GM18517 (cell line): ENCODE measurements at regions not wholly inside any gene's neighbourhood (a gene's known extent, or its start where the extent isn't known, plus 50 kb on each side); places are given as distances from the start of the nearest gene placed in this dataset.
"Not testable (repeated sequence)": the region's sequence is repeated elsewhere in the genome, so short reads cannot be mapped to it uniquely, and the experiment has no call there.

ENCODE experiments used
- ATAC-seq: cut with Tn5 transposase; IDR thresholded peaks from one replicate; pipeline ENCODE4 v1.9.1; 2021; ENCODE audit warnings: mild to moderate bottlenecking, moderate library complexity; ENCODE audit not compliant: unreplicated experiment

GRCh38 chr2:53064154-53064553, 703.5 kb upstream of the CHAC2 start:
- no peak for ATAC-seq

GRCh38 chr2:53058526-53058925, 709.1 kb upstream of the CHAC2 start:
- ATAC-seq = no peak

- ATAC-seq = no peak
Measured at GRCh38 chr2:53053937-53054336, 713.7 kb upstream of the CHAC2 start.

GRCh38 chr2:53051157-53051556, 716.4 kb upstream of the CHAC2 start:
- ATAC-seq = no peak

- no peak for ATAC-seq
Measured at GRCh38 chr2:53040536-53041229, 726.9 kb upstream of the CHAC2 start.

- no peak for ATAC-seq
Measured at GRCh38 chr2:53036196-53036595, 731.4 kb upstream of the CHAC2 start.

- ATAC-seq = no peak
Measured at GRCh38 chr2:53035153-53035552, 732.5 kb upstream of the CHAC2 start.

GRCh38 chr2:53033411-53033810, 734.2 kb upstream of the CHAC2 start:
- ATAC-seq = no peak

- ATAC-seq = no peak
Measured at GRCh38 chr2:53028746-53029423, 738.7 kb upstream of the CHAC2 start.

GRCh38 chr2:53028225-53028624, 739.4 kb upstream of the CHAC2 start:
- ATAC-seq = no peak

GRCh38 chr2:53022248-53022647, 745.4 kb upstream of the CHAC2 start:
- ATAC-seq = not testable (repeated sequence)

- ATAC-seq = no peak
Measured at GRCh38 chr2:53021828-53022227, 745.8 kb upstream of the CHAC2 start.

- ATAC-seq = no peak
Measured at GRCh38 chr2:53021292-53021691, 746.3 kb upstream of the CHAC2 start.

GRCh38 chr2:53018825-53019425, 748.7 kb upstream of the CHAC2 start:
- ATAC-seq = no peak

- no peak for ATAC-seq
Measured at GRCh38 chr2:53006980-53007379, 760.6 kb upstream of the CHAC2 start.

- ATAC-seq = no peak
Measured at GRCh38 chr2:53004413-53004812, 763.2 kb upstream of the CHAC2 start.

GRCh38 chr2:52995424-52995823, 772.2 kb upstream of the CHAC2 start:
- ATAC-seq = no peak

GRCh38 chr2:52976143-52976949, 791.3 kb upstream of the CHAC2 start:
- ATAC-seq = no peak

- ATAC-seq = no peak
Measured at GRCh38 chr2:52974127-52974526, 793.5 kb upstream of the CHAC2 start.

GRCh38 chr2:52970642-52971041, 797.0 kb upstream of the CHAC2 start:
- no peak for ATAC-seq

GRCh38 chr2:52968043-52968442, 799.6 kb upstream of the CHAC2 start:
- no peak for ATAC-seq
